ENCODE measurements at regions not wholly inside any gene's neighbourhood (a gene's known extent, or its start where the extent isn't known, plus 50 kb on each side); places are given as distances from the start of the nearest gene placed in this dataset.

GRCh38 chr9:118423721-118424120 is 719.5 kb downstream of the TLR4 start:
- WGBS, 4 donors: 81 to 86% (median 82%) methylated on average over 4 of the region's 4 CpGs
- Histone ChIP-seq H3K27me3 (no peaks in the 10 kb centered on the region), H3K4me3 (no peak overlapping the region), H3K9me3 (no peaks in the 10 kb centered on the region), H3K36me3 (no peaks in the 10 kb centered on the region), H3K27ac (no peak overlapping the region), H3K4me1 (no peaks in the 10 kb centered on the region)
- ATAC-seq (no peak), DNase-seq (no peak)
- intact Hi-C loops (cut with DNase I): no loop called here
- TF ChIP-seq CTCF (IDR thresholded peaks at IDR 0.05): no peak
- TF ChIP-seq POLR2A (IDR thresholded peaks at IDR 0.05): no peak

GRCh38 chr9:118426772-118427171 is 722.6 kb downstream of the TLR4 start:
- ATAC-seq (no peak), DNase-seq (no peak)
- WGBS, 4 donors: 72 to 87% (median 82%) methylated on average over 1 of the region's 1 CpG
- intact Hi-C loops (cut with DNase I): no loop called here
- TF ChIP-seq POLR2A (IDR thresholded peaks at IDR 0.05) (no peak), CTCF (IDR thresholded peaks at IDR 0.05) (no peak)
- Histone ChIP-seq H3K36me3 (no peaks in the 10 kb centered on the region), H3K27ac (no peak overlapping the region), H3K9me3 (no peaks in the 10 kb centered on the region), H3K4me3 (no peak overlapping the region), H3K27me3 (no peaks in the 10 kb centered on the region), H3K4me1 (no peaks in the 10 kb centered on the region)

GRCh38 chr9:118438810-118439209 is 734.6 kb downstream of the TLR4 start:
- H3K9me3 ChIP-seq: no peaks in the 10 kb centered on the region
- H3K4me1 ChIP-seq: peaks cover 0 to 5% (median 0%) of the 10 kb centered on the region in 12 donors
- H3K36me3 ChIP-seq: no peaks in the 10 kb centered on the region
- TF ChIP-seq CTCF (IDR thresholded peaks at IDR 0.05) (no peak), POLR2A (IDR thresholded peaks at IDR 0.05) (no peak)
- no peak overlapping the region for H3K27ac ChIP-seq
- 64 to 85% (median 79%) methylated on average over 1 of the region's 1 CpG for WGBS, 4 donors
- DNase-seq: no peak
- intact Hi-C loops (cut with DNase I): no loop called here
- no peak for ATAC-seq
- no peak overlapping the region for H3K4me3 ChIP-seq
- no peaks in the 10 kb centered on the region for H3K27me3 ChIP-seq

- no peak for TF ChIP-seq CTCF (IDR thresholded peaks at IDR 0.05)
- TF ChIP-seq POLR2A (IDR thresholded peaks at IDR 0.05): no peak
These were observed 735.2 kb downstream of the TLR4 start for GRCh38 chr9:118439441-118439840.

More at GRCh38 chr9:118439441-118439840, 735.2 kb downstream of the TLR4 start:
- Histone ChIP-seq H3K36me3 (no peaks in the 10 kb centered on the region), H3K4me1 (peaks cover 0 to 5% (median 0%) of the 10 kb centered on the region in 12 donors), H3K9me3 (no peaks in the 10 kb centered on the region), H3K27ac (no peak overlapping the region), H3K4me3 (no peak overlapping the region), H3K27me3 (no peaks in the 10 kb centered on the region)
- intact Hi-C loops (cut with DNase I): no loop called here
- DNase-seq (no peak), ATAC-seq (no peak)
- 76 to 87% (median 80%) methylated on average over 4 of the region's 4 CpGs for WGBS, 4 donors
